Fibroblast of lung (primary cell): ENCODE measurements at regions not wholly inside any gene's neighbourhood (a gene's known extent, or its start where the extent isn't known, plus 50 kb on each side); places are given as distances from the start of the nearest gene placed in this dataset.

Source experiments
- CTCF ChIP-seq, 2 donors: IDR thresholded peaks in 1 of 2; conservative IDR thresholded peaks in 1 of 2; 1 replicate in 1 of 2; 2 replicates in 1 of 2; pipeline ENCODE4 v1.5.1; 2011 to 2012; ENCODE audit warnings: low read length in 2 of 2, control low read depth in 1 of 2, inconsistent platforms in 1 of 2, low read depth in 1 of 2, mild to moderate bottlenecking in 1 of 2
- EZH2 ChIP-seq: IDR thresholded peaks from 2 replicates; pipeline ENCODE4 v1.5.1; 2012; ENCODE audit warnings: low read length, control low read depth, mild to moderate bottlenecking; ENCODE audit errors: missing control alignments

- TF ChIP-seq CTCF (conservative IDR thresholded peaks at IDR 0.05 in 1 of 2, IDR thresholded peaks at IDR 0.05 in 1 of 2; ENCODE audit: low read depth in 1 of 2, low read length in 2 of 2) = no peak
- no peak for TF ChIP-seq EZH2
These were observed 210.5 kb upstream of the KLF6 start for GRCh38 chr10:3995302-3996210.
